GM18520 (cell line): ENCODE measurements at regions not wholly inside any gene's neighbourhood (a gene's known extent, or its start where the extent isn't known, plus 50 kb on each side); places are given as distances from the start of the nearest gene placed in this dataset.
"Not testable (repeated sequence)": the region's sequence is repeated elsewhere in the genome, so short reads cannot be mapped to it uniquely, and the experiment has no call there.

Experiments used
- ATAC-seq: cut with Tn5 transposase; IDR thresholded peaks from one replicate; pipeline ENCODE4 v1.9.1; 2021; ENCODE audit not compliant: unreplicated experiment

- not testable (repeated sequence) for ATAC-seq
These were observed 357.6 kb downstream of the ADGRD1 start for GRCh38 chr12:131311279-131311722.

- ATAC-seq = no peak
These were observed 358.1 kb downstream of the ADGRD1 start for GRCh38 chr12:131311764-131312163.

GRCh38 chr12:131312382-131312781 is 358.7 kb downstream of the ADGRD1 start:
- not testable (repeated sequence) for ATAC-seq

- ATAC-seq = no peak
These were observed 359.3 kb downstream of the ADGRD1 start for GRCh38 chr12:131312793-131313545.

- ATAC-seq = no peak
These were observed 359.9 kb downstream of the ADGRD1 start for GRCh38 chr12:131313635-131314034.

GRCh38 chr12:131314524-131315090 is 360.9 kb downstream of the ADGRD1 start:
- no peak for ATAC-seq

- no peak for ATAC-seq
These were observed 361.9 kb downstream of the ADGRD1 start for GRCh38 chr12:131315601-131316000.

- ATAC-seq = no peak
These were observed 362.7 kb downstream of the ADGRD1 start for GRCh38 chr12:131316388-131316787.

GRCh38 chr12:131318045-131318685 is 364.5 kb downstream of the ADGRD1 start:
- ATAC-seq = no peak

GRCh38 chr12:131321988-131322387 is 368.3 kb downstream of the ADGRD1 start:
- ATAC-seq = no peak

GRCh38 chr12:131322460-131322859 is 368.8 kb downstream of the ADGRD1 start:
- not testable (repeated sequence) for ATAC-seq

- ATAC-seq = no peak
These were observed 370.2 kb downstream of the ADGRD1 start for GRCh38 chr12:131323879-131324278.

GRCh38 chr12:131327521-131328488 is 374.1 kb downstream of the ADGRD1 start:
- no peak for ATAC-seq

- not testable (repeated sequence) for ATAC-seq
These were observed 375.4 kb downstream of the ADGRD1 start for GRCh38 chr12:131328861-131329845.

GRCh38 chr12:131330106-131330815 is 376.6 kb downstream of the ADGRD1 start:
- no peak for ATAC-seq

- ATAC-seq = no peak
These were observed 377.5 kb downstream of the ADGRD1 start for GRCh38 chr12:131331148-131331750.

- no peak for ATAC-seq
These were observed 378.5 kb downstream of the ADGRD1 start for GRCh38 chr12:131332224-131332623.

- no peak for ATAC-seq
These were observed 377.8 kb upstream of the SFSWAP start for GRCh38 chr12:131333136-131333535.
